Mucosa of rectum (tissue), 2 donors: ENCODE measurements at regions not wholly inside any gene's neighbourhood (a gene's known extent, or its start where the extent isn't known, plus 50 kb on each side); places are given as distances from the start of the nearest gene placed in this dataset.

Source experiments
- H3K27ac ChIP-seq, 2 donors: one replicate each; pipeline ENCODE4 v1.7.0; 2013; ENCODE audit warnings: inconsistent platforms in 2 of 2, low read depth in 2 of 2, low read length in 2 of 2
- H3K27me3 ChIP-seq, 2 donors: one replicate each; pipeline ENCODE4 v1.7.0; 2013; ENCODE audit warnings: low read length in 2 of 2; ENCODE audit not compliant: control insufficient read depth in 2 of 2, insufficient read depth in 2 of 2
- H3K36me3 ChIP-seq, 2 donors: one replicate each; pipeline ENCODE4 v1.7.0; 2013; ENCODE audit warnings: low read length in 2 of 2; ENCODE audit not compliant: control insufficient read depth in 2 of 2, insufficient read depth in 2 of 2
- H3K4me1 ChIP-seq, 2 donors: one replicate each; pipeline ENCODE4 v1.7.0; 2013; ENCODE audit warnings: low read length in 2 of 2, mild to moderate bottlenecking in 1 of 2; ENCODE audit not compliant: control insufficient read depth in 2 of 2, insufficient read depth in 2 of 2
- H3K4me3 ChIP-seq, 2 donors: one replicate each; pipeline ENCODE4 v1.7.0; 2013; ENCODE audit warnings: low read length in 2 of 2
- H3K9ac ChIP-seq, 2 donors: one replicate each; pipeline ENCODE4 v1.7.0; 2013; ENCODE audit warnings: low read length in 2 of 2, low read depth in 1 of 2, mild to moderate bottlenecking in 1 of 2
- H3K9me3 ChIP-seq, 2 donors: one replicate each; pipeline ENCODE4 v1.7.0; 2013; ENCODE audit warnings: low read length in 2 of 2; ENCODE audit not compliant: control insufficient read depth in 2 of 2
- donor health status: healthy.
- donor health status: Normal muscosa, but diverticular disease.

GRCh38 chr9:88077071-88077617 is 61.1 kb downstream of the SPATA31C2 start:
- H3K36me3 ChIP-seq: no peaks in the 10 kb centered on the region
- H3K9me3 ChIP-seq: no peaks in the 10 kb centered on the region
- H3K4me1 ChIP-seq: peaks cover 6 to 12% of the 10 kb centered on the region in 2 donors
- peak overlapping the region in 1 of 2 donors; percentile 78 for H3K9ac ChIP-seq
- peak overlapping the region; percentile 70 to 78 for H3K4me3 ChIP-seq
- peak overlapping the region; percentile 87 for H3K27ac ChIP-seq
- no peaks in the 10 kb centered on the region for H3K27me3 ChIP-seq

GRCh38 chr9:88076286-88077070 is 61.8 kb downstream of the SPATA31C2 start:
- Histone ChIP-seq H3K27ac (peak overlapping the region; percentile 87), H3K9ac (peak overlapping the region; percentile 60 to 78), H3K36me3 (no peaks in the 10 kb centered on the region), H3K27me3 (no peaks in the 10 kb centered on the region), H3K4me1 (peaks cover 6 to 12% of the 10 kb centered on the region in 2 donors), H3K4me3 (peak overlapping the region; percentile 70 to 78), H3K9me3 (no peaks in the 10 kb centered on the region)

DNA sequence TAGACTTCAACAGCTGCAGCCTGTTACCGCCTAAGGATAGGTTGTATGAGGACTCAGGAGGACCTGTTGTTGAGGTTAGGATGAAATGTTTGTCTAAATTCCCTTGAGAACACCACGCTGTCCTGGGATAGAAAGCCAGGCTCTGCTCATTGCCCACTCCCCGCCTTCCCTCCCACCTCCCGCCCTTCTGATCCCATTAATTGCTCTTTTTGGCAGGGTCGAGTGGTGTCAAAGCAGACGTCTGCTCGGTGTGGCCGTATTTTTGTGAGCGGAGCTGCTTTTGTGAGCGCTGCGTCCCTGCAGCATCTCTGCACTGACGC is 62.3 kb downstream of the SPATA31C2 start:
- H3K4me1 ChIP-seq: peaks cover 6 to 12% of the 10 kb centered on the region in 2 donors
- peak overlapping the region; percentile 87 for H3K27ac ChIP-seq
- peak overlapping the region; percentile 70 to 78 for H3K4me3 ChIP-seq
- H3K9me3 ChIP-seq: no peaks in the 10 kb centered on the region
- no peaks in the 10 kb centered on the region for H3K36me3 ChIP-seq
- peak overlapping the region; percentile 60 to 78 for H3K9ac ChIP-seq
- no peaks in the 10 kb centered on the region for H3K27me3 ChIP-seq

DNA sequence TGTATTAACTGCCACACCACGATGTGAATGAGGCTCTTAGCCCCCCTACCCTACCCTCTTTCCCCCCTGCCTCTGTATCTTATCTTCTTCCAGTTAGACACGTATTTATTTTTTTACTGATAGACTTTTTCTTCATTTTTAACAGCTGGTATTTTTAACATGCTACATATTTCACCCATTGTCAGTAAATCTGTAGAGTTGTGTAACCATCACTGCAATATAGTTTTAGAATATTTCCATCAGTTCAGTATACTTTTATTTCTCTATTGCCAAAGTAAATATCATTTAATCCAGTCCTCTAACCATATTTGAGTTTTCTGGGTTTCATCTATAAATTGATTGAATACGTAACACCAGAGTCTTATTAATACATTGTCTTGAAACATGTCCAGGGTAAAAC is 62.8 kb downstream of the SPATA31C2 start:
- Histone ChIP-seq H3K36me3 (no peaks in the 10 kb centered on the region), H3K4me1 (peaks cover 6 to 12% of the 10 kb centered on the region in 2 donors), H3K4me3 (peak overlapping the region; percentile 70 to 78), H3K27ac (no peak overlapping the region), H3K27me3 (no peaks in the 10 kb centered on the region), H3K9ac (peak overlapping the region in 1 of 2 donors; percentile 78), H3K9me3 (no peaks in the 10 kb centered on the region)

- Histone ChIP-seq H3K4me3 (no peak overlapping the region), H3K36me3 (no peaks in the 10 kb centered on the region), H3K4me1 (peaks cover 6 to 12% of the 10 kb centered on the region in 2 donors), H3K27me3 (no peaks in the 10 kb centered on the region), H3K9me3 (no peaks in the 10 kb centered on the region), H3K27ac (no peak overlapping the region), H3K9ac (no peak overlapping the region)
These were observed 63.3 kb downstream of the SPATA31C2 start for GRCh38 chr9:88074931-88075330.

- no peaks in the 10 kb centered on the region for H3K27me3 ChIP-seq
- H3K27ac ChIP-seq: no peak overlapping the region
- H3K9me3 ChIP-seq: no peaks in the 10 kb centered on the region
- no peak overlapping the region for H3K4me3 ChIP-seq
- no peak overlapping the region for H3K9ac ChIP-seq
- peaks cover 6 to 12% of the 10 kb centered on the region in 2 donors for H3K4me1 ChIP-seq
- H3K36me3 ChIP-seq: no peaks in the 10 kb centered on the region
These were observed 65.4 kb downstream of the SPATA31C2 start for GRCh38 chr9:88072831-88073375.

DNA sequence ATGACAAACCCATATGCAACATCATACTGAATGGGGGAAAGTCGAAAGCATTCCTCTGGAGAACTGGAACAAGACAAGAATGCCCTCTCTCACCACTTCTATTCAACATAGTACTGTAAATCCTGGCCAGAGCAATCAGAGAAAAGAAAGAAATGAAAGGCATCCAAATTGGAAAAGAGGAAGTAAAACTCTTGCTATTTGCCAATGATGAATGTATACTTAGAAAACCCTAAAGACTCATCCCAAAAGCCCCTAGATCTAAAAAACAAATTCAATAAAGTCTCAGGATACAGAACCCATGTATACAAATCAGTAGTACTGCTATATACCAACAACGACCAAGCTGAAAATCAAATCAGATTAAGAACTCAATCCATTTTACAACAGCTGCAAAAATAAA is 66.9 kb downstream of the SPATA31C2 start:
- no peaks in the 10 kb centered on the region for H3K36me3 ChIP-seq
- no peak overlapping the region for H3K4me3 ChIP-seq
- H3K27me3 ChIP-seq: no peaks in the 10 kb centered on the region
- H3K9me3 ChIP-seq: no peaks in the 10 kb centered on the region
- H3K27ac ChIP-seq: no peak overlapping the region
- H3K9ac ChIP-seq: no peak overlapping the region
- H3K4me1 ChIP-seq: peaks cover 4 to 8% of the 10 kb centered on the region in 2 donors

DNA sequence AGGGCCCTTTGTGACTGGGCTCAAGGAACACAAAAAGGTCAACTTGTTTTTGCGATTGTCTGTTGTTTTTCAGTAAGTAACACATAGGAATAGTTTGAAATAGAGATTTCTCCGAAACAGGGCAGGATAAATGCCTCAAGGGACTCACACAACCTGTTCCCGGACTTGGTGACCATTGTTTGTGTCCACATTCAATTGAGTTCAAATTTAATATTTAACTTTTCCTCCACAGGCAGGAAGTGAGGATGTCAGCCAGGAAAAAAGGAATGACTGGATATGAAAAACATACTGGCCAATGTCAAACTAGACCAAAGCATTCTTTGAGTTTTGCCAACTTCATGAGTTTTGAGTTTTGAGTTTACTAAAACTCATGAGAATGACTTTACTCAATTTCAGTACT is 72.7 kb downstream of the SPATA31C2 start:
- no peak overlapping the region for H3K27ac ChIP-seq
- no peak overlapping the region for H3K4me3 ChIP-seq
- no peak overlapping the region for H3K9ac ChIP-seq
- H3K27me3 ChIP-seq: no peaks in the 10 kb centered on the region
- H3K36me3 ChIP-seq: no peaks in the 10 kb centered on the region
- H3K9me3 ChIP-seq: no peaks in the 10 kb centered on the region
- peaks cover 0 to 2% of the 10 kb centered on the region in 2 donors for H3K4me1 ChIP-seq

GRCh38 chr9:88064554-88064953 is 73.7 kb downstream of the SPATA31C2 start:
- Histone ChIP-seq H3K9ac (no peak overlapping the region), H3K4me1 (peaks cover 0 to 2% of the 10 kb centered on the region in 2 donors), H3K4me3 (no peak overlapping the region), H3K36me3 (no peaks in the 10 kb centered on the region), H3K27ac (no peak overlapping the region), H3K9me3 (no peaks in the 10 kb centered on the region), H3K27me3 (no peaks in the 10 kb centered on the region)

DNA sequence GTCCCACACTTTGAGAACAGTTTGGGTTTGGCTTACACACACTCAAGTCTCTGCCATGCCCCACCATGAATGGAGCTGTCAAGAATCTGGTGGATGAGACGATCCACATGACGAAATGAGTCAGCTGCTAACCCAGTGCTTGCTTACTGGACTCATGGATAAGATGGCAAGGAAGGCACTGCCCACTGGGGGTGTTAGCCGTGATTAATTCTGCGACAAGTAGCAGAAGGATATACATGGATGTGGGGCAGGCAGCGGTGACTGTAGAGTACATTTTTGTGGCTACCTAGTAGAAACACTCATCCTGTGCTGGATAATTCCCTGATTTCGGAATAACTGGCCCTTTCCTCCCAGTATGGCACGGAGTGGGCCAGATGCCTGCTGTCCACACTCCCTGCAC is 77.5 kb downstream of the SPATA31C2 start:
- H3K36me3 ChIP-seq: no peaks in the 10 kb centered on the region
- H3K9me3 ChIP-seq: no peaks in the 10 kb centered on the region
- no peaks in the 10 kb centered on the region for H3K27me3 ChIP-seq
- H3K4me3 ChIP-seq: no peak overlapping the region
- H3K27ac ChIP-seq: no peak overlapping the region
- H3K4me1 ChIP-seq: peaks cover 0 to 2% of the 10 kb centered on the region in 2 donors
- H3K9ac ChIP-seq: no peak overlapping the region
